ENCODE measurements at regions not wholly inside any gene's neighbourhood (a gene's known extent, or its start where the extent isn't known, plus 50 kb on each side); places are given as distances from the start of the nearest gene placed in this dataset.
"Not testable (repeated sequence)": the region's sequence is repeated elsewhere in the genome, so short reads cannot be mapped to it uniquely, and the experiment has no call there.

- Histone ChIP-seq H3K4me3 (no peak overlapping the region), H3K9me3 (no peaks in the 10 kb centered on the region), H3K4me1 (no peaks in the 10 kb centered on the region), H3K36me3 (no peaks in the 10 kb centered on the region), H3K27ac (no peak overlapping the region), H3K27me3 (no peaks in the 10 kb centered on the region)
- 86 to 88% methylated on average over 1 of the region's 1 CpG for WGBS, 2 donors
- DNase-seq, result no peak
- TF ChIP-seq POLR2AphosphoS5 (IDR thresholded peaks at IDR 0.05) (no peak), POLR2A (IDR thresholded peaks at IDR 0.05) (no peak), CTCF (IDR thresholded peaks at IDR 0.05) (no peak), EP300 (IDR thresholded peaks at IDR 0.05) (no peak)
- intact Hi-C loops (cut with DNase I), result no loop called here
Observed at GRCh38 chr13:70995338-70995737, 871.7 kb downstream of the DACH1 start.

- no peak overlapping the region for H3K4me3 ChIP-seq
- no peaks in the 10 kb centered on the region for H3K9me3 ChIP-seq
- intact Hi-C loops (cut with DNase I), result no loop called here
- no peaks in the 10 kb centered on the region for H3K36me3 ChIP-seq
- H3K4me1 ChIP-seq, result no peaks in the 10 kb centered on the region
- WGBS, 2 donors, result 75 to 91% methylated on average over 1 of the region's 1 CpG
- no peak for DNase-seq
- no peaks in the 10 kb centered on the region for H3K27me3 ChIP-seq
- no peak overlapping the region for H3K27ac ChIP-seq
- TF ChIP-seq POLR2A (IDR thresholded peaks at IDR 0.05) (no peak), POLR2AphosphoS5 (IDR thresholded peaks at IDR 0.05) (no peak), CTCF (IDR thresholded peaks at IDR 0.05) (no peak), EP300 (IDR thresholded peaks at IDR 0.05) (no peak)
Observed at GRCh38 chr13:70994191-70994590, 872.8 kb downstream of the DACH1 start.

GRCh38 chr13:70987043-70987442 lies 878.8 kb upstream of the KLHL1 start:
- Histone ChIP-seq H3K4me3 (no peak overlapping the region), H3K9me3 (no peaks in the 10 kb centered on the region), H3K27me3 (no peaks in the 10 kb centered on the region), H3K27ac (no peak overlapping the region), H3K36me3 (no peaks in the 10 kb centered on the region), H3K4me1 (no peaks in the 10 kb centered on the region)
- WGBS, 2 donors, result 83 to 92% methylated on average over 6 of the region's 6 CpGs
- DNase-seq, result no peak
- no peak for TF ChIP-seq POLR2A (IDR thresholded peaks at IDR 0.05)
- TF ChIP-seq EP300 (IDR thresholded peaks at IDR 0.05), result no peak
- no peak for TF ChIP-seq CTCF (IDR thresholded peaks at IDR 0.05)
- no peak for TF ChIP-seq POLR2AphosphoS5 (IDR thresholded peaks at IDR 0.05)
- intact Hi-C loops (cut with DNase I), result no loop called here

- Histone ChIP-seq H3K27ac (no peak overlapping the region), H3K4me1 (no peaks in the 10 kb centered on the region), H3K36me3 (no peaks in the 10 kb centered on the region), H3K9me3 (no peaks in the 10 kb centered on the region), H3K4me3 (no peak overlapping the region), H3K27me3 (no peaks in the 10 kb centered on the region)
- no peak for DNase-seq
- intact Hi-C loops (cut with DNase I), result no loop called here
- 87 to 90% methylated on average over 2 of the region's 2 CpGs for WGBS, 2 donors
- no peak for TF ChIP-seq CTCF (IDR thresholded peaks at IDR 0.05)
- TF ChIP-seq EP300 (IDR thresholded peaks at IDR 0.05), result no peak
- TF ChIP-seq POLR2AphosphoS5 (IDR thresholded peaks at IDR 0.05), result no peak
- TF ChIP-seq POLR2A (IDR thresholded peaks at IDR 0.05), result no peak
Observed at GRCh38 chr13:70985371-70985770, 877.1 kb upstream of the KLHL1 start.

- H3K27me3 ChIP-seq; H3K9me3 ChIP-seq; H3K27ac ChIP-seq; H3K36me3 ChIP-seq; H3K4me3 ChIP-seq; DNase-seq; intact Hi-C loops (cut with DNase I); H3K4me1 ChIP-seq: not testable (repeated sequence)
Observed at GRCh38 chr13:70981219-70981618, 873.0 kb upstream of the KLHL1 start.

All from sigmoid colon (tissue), 6 donors.